ENCODE measurements at regions not wholly inside any gene's neighbourhood (a gene's known extent, or its start where the extent isn't known, plus 50 kb on each side); places are given as distances from the start of the nearest gene placed in this dataset.

DNA sequence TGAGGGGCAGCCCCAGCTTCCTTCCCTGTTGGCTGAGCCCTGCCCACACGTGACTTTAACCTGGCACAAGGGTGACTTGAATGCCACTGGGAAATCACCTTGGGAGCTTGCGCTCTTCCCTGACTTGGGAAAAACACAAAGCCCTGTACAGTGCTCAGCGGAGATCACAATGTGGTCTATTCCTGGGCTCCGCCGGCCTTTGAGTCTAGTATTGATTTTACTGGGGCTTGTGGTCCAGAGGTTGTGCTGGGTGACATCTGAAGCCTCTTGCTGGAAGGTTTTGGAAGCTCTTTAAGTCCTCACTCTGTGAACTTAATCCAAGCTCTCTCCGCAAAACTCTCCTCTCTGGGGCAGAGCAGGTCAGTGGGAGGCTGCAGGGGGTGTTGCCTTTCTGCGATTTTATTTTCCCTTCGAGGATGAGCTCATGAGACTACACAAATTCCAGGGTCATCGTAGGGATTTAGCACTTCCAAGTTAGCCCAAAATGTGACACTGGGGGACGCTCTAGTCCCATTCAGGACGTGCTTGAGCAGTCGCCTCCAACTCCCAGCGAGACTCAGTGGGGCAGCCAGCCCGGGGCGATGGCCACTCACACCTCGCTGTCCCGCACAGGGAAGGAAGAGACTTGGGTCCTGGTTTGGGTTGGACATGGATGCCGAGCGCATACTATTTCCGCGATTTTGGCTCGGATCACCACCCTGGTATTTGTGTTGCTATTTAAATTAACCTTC lies 291.9 kb upstream of the AJAP1 start:
- intact Hi-C loops (cut with DNase I), result no loop called here

DNA sequence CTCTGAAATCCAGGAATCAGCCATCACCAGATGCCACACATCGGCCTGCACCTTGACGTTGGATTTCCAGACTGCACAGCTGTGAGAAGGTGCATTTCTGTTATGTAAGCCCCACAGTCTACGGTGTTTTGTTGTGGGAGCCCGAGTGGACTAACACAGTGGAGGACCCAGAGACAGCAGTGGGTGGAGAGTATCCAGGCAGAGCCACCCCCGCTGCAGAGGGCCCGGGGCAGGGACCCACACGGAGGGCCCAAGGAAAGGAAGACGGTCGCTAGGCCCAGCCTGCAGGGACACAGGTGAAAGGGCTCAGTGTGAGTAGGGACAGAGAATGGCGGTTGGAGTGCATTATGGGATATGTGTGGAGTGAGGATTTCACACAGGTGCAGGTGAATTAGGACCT lies 288.3 kb upstream of the AJAP1 start:
- intact Hi-C loops (cut with DNase I), result no loop called here
- no peak for DNase-seq (ENCODE audit: low spot score)

More for the DNA sequence above, 291.9 kb upstream of the AJAP1 start:
- DNase-seq (ENCODE audit: low spot score), result no peak

DNA sequence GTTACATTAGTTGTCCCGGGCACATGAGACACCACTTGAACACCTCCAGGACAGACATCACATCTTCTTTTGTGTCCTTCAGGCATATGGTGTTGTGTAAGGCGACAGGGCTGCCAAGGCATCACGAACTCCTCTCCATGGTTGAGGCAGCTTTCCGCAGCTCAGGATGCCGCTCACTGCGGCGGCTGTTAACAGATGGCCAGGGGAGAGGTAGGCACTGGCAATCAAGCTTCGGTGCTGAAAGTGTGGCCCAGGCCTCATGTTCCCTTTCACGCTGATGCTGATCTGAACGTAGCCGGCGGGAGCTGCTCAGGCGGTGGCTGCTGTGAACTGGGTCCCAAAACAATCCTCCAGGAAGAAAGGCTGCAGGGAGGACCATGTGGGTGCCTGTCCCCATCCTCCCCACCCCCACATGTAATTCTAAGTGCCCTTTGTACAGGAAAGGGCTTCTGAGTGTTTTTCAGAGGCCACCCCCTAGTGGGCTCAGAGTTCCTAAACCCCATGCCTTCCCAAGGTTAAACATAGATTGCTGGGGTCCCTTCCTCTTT lies 287.1 kb upstream of the AJAP1 start:
- DNase-seq (ENCODE audit: low spot score), result no peak
- intact Hi-C loops (cut with DNase I), result no loop called here

DNA sequence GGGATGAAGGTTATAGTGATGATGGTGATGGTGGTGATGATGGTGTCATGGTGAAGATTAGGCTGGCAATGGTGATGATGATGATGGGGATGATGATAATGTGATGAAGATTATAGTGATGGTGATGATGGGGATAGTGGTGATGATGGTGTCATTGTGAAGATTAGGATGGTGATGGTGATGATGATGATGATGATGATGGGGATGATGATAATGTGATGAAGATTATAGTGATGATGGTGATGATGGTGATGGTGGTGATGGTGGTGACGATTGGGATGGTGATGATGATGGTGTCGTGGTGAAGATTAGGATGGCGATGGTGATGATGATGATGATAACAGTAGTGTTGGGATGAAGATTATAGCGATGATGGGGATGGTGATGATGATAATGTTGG lies 285.1 kb upstream of the AJAP1 start:
- DNase-seq (ENCODE audit: low spot score), result no peak
- intact Hi-C loops (cut with DNase I), result no loop called here

DNA sequence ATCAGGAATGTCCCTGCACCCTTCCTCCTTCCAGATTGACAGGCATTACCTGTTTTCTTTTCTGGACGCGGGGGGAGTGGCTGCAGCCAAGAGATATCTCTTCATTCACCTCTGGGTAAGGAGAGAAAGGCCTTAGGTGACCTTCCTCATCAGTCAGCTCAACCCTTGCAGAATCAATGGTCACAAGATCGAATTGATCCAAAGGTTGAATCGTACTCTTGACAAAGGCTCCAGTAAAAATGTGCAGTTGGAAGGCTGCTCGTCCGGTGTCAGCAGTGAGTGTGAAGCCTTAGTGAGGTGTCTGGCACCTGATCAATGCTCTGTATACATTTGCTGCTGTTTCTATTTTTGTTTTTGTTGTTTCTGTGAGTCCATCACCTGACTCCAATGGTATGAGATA lies 282.6 kb upstream of the AJAP1 start:
- intact Hi-C loops (cut with DNase I), result no loop called here
- no peak for DNase-seq (ENCODE audit: low spot score)

DNA sequence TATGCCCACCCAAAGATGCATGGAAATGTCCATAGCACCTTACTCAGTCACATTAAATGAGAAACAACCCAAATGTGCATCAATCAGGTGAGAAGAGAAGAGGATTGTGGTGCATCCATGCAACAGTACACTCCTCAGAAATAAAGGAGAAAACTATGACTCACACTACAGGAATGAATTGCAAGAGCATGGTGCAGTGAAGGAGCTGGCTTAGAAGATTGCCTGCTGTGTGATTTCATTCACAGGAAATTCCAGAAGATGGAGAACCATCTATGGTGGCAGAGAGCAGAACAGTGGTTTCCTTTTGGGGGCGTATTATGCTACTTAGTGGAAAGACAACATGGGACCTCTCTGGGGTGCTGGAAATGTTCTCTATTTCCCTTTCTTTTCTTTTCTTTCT lies 278.6 kb upstream of the AJAP1 start:
- intact Hi-C loops (cut with DNase I), result no loop called here
- DNase-seq (ENCODE audit: low spot score), result no peak

DNA sequence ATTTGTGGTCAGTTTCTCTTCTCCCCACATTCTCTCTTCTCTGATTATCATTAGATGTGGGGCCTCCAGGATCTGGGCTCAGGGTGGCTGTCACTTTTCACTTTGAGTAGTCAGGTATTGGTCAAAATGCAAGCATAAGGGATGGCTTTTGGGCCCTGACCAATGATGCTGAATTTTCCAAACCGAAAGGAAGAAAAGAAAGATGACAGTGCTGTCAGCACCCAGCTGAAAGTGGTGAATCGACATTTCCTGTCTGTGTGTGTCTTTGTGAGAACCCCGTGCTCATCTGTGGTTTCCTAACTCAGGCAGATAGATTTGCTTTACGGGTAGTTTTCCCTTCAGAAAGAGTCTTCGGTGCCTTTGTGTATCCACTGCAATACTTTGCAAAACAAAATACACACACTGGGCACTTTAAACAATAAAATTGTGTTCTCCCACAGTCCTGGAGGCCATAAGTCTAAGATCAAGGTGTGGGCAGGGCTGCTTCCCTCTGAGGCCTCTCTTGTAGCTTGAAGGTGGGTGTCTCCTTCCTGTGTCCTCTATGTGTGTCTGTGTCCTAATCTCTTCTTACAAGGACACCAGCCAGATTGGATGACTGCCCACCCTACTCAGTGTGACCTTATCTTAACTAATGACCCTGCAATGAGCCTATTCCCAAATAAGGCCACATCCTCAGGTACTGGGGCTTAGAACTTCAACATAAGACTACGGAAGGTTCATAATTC lies 274.8 kb upstream of the AJAP1 start:
- intact Hi-C loops (cut with DNase I), result no loop called here
- no peak for DNase-seq (ENCODE audit: low spot score)

DNA sequence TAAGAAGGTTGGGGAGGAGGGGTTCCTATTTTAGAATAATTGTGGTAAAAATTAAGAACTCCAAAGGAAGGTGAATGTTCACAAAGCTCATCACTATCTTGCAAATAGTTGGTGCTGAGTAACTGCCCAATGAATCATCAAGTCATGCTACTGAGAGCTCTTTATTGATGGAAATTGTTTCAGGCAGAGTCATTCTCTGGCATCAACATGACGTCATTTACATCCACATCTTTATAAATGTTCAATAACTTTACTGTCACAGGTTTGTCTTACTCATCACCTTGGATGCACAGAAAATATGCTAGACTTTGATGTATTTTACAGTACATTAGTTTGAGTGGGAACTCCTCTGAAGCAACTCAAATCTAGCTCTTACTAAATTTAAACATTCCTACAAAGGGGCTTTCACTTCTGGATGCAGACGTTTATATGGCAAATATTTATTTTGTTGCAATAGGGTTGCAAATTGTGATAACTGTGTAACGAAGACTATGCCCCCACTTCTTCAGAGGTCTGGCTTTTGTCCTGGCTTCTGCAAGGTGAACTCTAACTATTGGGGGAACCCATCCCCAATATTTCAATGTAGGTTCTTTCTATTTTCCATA lies 273.7 kb upstream of the AJAP1 start:
- no peak for DNase-seq (ENCODE audit: low spot score)
- intact Hi-C loops (cut with DNase I), result no loop called here

DNA sequence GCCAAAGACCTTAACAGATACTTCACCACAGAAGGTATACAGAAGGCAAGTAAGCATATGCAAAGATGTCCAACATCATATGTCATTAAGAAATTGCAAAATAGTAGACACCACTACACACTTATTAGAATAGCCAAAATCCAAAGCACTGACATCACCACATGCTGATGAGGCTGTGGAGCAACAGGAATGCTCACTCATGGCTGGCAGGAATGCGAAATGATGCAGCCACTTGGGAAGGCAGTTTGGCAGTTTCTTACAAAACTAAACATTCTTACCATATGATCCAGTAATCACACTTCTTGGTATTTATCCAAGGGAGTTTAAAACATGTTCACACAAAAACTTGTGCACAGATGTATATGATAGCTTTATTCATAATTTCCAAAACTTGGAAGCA lies 261.2 kb upstream of the AJAP1 start:
- intact Hi-C loops (cut with DNase I), result no loop called here

DNA sequence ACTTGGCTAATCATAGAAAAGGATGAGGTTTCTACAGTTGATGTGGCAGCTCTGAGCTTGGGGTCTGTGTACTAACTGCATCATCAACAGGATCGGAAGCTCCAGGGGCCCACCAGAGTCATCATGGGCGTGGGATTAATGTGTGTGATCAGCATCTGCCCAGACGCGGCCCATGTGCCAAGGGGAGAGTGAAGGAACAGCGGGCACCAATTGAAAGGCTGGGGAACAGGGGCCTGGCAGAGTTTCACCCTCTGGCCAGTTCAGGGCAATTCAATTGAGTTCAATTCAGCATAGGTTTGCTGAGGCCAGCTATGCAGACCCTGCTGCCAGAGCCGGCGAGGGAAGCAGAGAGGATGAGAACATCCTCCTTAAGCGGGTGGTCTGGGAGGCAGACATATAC lies 260.0 kb upstream of the AJAP1 start:
- intact Hi-C loops (cut with DNase I), result no loop called here
- DNase-seq (ENCODE audit: low spot score), result no peak

More for the DNA sequence above, 261.2 kb upstream of the AJAP1 start:
- no peak for DNase-seq (ENCODE audit: low spot score)

DNA sequence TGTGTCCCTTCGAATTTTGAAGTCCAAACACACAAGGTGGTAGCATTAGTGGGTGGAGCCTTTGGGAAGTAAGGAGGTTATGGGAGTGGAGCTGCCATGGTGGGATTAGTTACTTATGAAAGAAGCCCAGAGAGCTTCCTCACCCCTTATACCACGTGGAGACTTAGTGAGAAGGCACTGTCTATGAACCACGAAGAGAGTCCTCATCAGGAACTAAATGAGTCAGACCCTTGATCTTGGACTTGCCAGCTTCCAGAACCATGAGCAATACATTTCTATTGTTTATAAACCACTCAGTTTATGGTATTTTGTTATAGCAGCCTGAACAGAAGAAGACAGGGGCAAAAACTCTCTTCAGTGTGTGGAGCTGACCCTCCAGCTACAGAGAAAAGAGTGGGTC lies 259.3 kb upstream of the AJAP1 start:
- no peak for DNase-seq (ENCODE audit: low spot score)
- intact Hi-C loops (cut with DNase I), result no loop called here

DNA sequence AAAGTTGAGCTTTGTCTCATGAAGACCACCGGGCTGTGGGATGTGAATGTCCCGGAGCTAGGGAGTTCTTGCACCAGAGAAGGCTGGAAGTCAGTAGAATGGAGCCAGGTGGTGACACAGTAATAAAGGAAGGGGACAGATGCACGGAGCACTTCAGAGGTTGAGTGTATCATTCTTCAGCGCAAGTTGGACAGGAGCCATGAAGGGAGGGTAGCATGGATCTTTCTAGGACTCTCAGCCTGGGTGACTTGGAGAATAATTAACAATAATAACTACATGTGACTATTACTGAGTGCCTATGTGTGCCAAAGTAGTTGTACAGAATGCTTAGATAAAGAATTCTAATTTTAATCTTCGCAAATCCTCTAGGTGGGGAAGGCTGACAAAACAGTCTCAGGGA lies 258.7 kb upstream of the AJAP1 start:
- no peak for DNase-seq (ENCODE audit: low spot score)
- intact Hi-C loops (cut with DNase I), result no loop called here

DNA sequence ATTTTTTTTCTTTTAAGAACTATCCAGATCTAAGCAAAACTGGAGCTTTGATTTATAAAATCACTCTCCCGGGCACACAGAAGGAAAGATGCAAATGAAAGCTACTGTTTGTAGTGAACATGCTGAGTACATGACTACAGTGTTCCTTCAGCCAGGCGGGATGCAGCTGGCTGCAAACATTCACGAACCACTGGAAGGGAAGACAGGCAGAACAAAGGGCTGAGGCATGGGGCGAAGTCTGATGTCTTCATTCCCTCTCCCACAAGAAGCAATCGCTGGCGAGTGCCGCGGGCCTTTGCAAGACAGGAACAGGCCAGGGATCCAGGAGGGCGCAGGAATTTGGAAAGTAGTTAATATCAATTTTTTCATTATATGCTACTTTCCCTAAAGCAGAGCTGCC lies 257.9 kb upstream of the AJAP1 start:
- intact Hi-C loops (cut with DNase I), result no loop called here
- DNase-seq (ENCODE audit: low spot score), result no peak

DNA sequence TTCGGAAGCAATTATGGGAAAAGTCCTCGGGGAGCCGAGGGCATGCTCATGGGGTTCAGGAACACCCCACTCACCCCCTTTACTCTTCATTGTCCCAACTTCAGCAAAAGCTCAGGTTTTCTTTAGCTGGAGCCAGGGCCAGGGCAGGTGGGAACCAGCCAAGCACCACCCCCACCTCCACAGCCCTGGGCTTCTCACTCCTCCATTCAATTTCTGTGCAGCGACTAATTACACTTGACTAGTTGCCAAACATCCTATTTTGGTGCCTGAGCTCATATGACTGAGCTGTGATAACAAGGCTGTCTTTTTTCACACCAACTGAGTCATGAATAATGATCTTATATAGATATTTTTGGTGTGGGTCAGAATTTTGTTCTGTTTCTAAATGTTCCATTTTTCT lies 257.2 kb upstream of the AJAP1 start:
- intact Hi-C loops (cut with DNase I), result no loop called here
- DNase-seq (ENCODE audit: low spot score), result no peak

DNA sequence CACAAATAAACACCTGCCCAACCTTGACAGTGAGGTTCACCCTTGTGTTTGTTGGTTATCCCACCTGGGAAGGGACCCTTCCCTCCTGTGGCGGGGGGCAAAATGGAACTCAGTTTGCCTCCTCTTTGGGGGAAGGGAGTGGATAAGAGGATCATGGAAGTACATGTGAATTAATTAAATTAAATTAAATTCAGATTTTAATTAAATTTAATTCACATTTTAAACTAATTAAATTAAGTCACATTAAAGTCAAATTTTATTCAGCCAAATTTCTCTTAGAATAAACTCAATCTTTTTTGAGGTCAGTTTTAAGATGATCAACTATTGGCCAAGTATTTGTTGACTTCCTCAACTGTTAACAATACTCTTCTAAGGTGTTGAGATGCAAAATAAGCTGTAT lies 252.4 kb upstream of the AJAP1 start:
- no peak for DNase-seq (ENCODE audit: low spot score)
- intact Hi-C loops (cut with DNase I), result no loop called here

DNA sequence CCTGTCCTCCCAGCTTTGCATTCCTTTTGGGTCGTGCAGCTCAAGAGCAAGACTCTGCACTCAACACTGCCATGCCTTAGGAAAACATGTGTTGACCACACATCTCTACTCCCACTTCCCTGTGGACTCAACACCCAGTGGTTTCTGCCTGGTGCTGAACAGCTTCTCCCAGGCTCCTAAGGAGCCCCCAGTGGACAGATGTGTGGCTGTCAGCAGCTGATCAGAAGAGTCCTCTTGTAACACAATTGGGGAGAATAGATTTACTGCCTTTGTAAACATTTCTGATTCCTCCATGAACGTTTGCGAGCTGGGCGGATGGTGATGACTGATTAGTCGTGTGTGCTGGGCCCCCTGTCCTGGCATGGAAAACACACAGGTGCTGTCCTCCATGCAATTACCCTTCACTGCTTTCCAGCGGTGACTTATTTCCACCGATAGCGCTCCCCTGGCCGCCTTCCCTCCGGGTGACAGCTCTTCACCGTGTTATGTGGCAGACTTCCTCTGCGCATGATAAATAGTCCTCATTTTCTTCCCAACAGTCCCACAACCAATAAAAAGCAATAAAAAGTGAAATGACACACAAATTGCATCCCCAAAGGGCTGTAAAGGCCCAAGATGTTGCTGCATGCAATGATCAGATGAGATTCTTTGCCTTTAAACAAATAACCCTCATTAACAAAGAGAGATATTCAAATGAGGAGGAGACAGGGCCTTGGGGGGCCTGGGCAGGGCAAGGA lies 249.4 kb upstream of the AJAP1 start:
- intact Hi-C loops (cut with DNase I), result no loop called here
- no peak for DNase-seq (ENCODE audit: low spot score)

DNA sequence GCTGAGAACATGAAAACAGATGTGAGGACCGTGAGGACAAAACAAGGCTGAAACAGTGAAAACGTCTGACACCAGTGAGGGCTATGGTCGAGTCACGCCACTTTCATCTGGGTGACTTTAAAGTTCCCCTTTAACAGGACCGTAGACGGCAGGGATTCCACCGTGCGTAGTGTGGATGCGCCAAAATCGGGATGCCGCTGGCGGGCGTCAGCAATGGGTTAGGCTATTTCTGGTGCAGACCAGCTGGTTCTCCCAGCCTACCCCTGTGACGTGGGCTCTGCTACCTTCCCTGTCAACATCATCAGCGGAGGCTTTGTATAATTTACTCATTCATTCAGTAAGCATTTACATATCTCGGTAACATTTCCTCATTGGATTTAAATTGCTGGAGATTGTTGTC lies 246.6 kb upstream of the AJAP1 start:
- no peak for DNase-seq (ENCODE audit: low spot score)
- intact Hi-C loops (cut with DNase I), result no loop called here

DNA sequence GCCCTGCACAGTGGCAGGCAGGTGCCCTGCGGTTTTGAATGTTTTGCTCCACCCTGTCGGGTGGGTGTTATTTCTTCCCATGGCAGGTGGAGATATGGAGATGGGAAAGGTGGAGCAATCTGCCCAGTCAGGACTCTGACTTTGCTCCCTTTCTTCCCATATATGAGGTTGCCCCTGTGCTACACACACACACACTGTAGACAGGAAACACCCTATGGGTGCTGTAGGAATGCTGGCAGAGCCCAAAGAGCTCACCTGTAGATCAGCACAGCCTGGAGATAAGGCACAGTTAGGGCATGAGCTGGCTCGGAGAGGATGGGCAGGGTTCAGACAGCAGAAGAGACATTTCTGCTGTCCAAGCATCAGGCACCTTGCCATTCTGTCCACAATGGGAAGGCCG lies 246.0 kb upstream of the AJAP1 start:
- no peak for DNase-seq (ENCODE audit: low spot score)
- intact Hi-C loops (cut with DNase I), result no loop called here

DNA sequence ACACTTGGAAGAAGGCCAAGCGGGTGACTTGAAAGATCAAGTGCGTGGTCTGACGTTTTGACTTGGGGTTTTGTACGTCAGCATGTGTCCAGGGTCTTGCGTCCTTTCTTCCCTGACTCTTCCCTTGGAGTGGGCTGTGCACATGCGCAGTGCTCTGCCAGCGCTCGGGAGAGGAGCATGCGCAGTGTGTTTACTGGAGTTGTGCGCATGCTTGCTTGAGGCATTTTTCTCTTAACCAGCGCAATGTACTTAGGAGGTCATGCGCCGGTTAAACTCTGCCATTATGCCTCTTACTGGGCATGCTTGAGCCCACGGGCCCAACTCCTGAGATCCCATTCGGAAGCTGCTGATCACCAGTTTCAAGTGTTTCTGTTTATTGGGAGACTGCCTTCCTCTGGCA lies 242.5 kb upstream of the AJAP1 start:
- no peak for DNase-seq (ENCODE audit: low spot score)
- intact Hi-C loops (cut with DNase I), result no loop called here

DNA sequence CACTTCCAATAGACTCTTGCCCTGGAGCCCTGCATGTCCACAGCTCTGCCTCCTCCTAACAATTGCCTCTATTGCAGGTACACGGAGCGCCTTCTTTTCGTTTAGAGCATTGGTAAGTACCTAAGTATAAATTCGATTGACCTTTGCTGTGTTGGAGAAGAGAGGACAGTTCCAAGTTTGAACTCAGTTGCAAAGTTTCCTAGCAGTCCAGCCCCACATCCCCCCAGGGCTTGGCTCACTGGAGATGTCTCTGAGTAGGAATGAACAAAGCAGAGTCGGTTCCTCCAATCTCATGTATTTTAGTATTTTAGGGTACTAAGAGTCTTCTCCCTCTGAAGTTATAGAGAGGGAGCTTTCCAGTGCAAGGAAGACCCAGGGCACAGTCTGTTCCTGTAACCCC lies 238.9 kb upstream of the AJAP1 start:
- intact Hi-C loops (cut with DNase I), result loop anchor here in 1 of 2 donors (5.0 kb wide), 1 partner anchor 1543 kb away; no protein-coding TSS in a partner anchor
- no peak for DNase-seq (ENCODE audit: low spot score)
